HCT116 (cell line): ENCODE measurements at regions not wholly inside any gene's neighbourhood (a gene's known extent, or its start where the extent isn't known, plus 50 kb on each side); places are given as distances from the start of the nearest gene placed in this dataset.

Source experiments
- ATAC-seq: fragments of 200-7000 bp; cut with Tn5 transposase; 2 replicates; pipeline ENCODE4 v1.9.1; 2020; ENCODE audit warnings: mild to moderate bottlenecking, moderate library complexity
- BruUV-seq: library from RNA; stranded (reverse); fragments of 400-500 nt; replicated peaks from 2 replicates; lab custom pipeline; 2021; lab: Mats Ljungman, UMichigan
- CTCF ChIA-PET: fragments of 300-600 bp; sonication (Branson Sonifier 250); formaldehyde crosslinking; loops from one replicate; lab custom pipeline; 2021; ENCODE audit warnings: antibody characterized with exemption; lab: Charles Lee
- POLR2A ChIA-PET: fragments of 300-600, 350-600 bp; sonication (Branson Sonifier 250); formaldehyde crosslinking; loops from one replicate; lab custom pipeline; 2021; ENCODE audit warnings: antibody characterized with exemption; lab: Charles Lee
- RAD21 ChIA-PET, 2 experiments: fragments of 300-600 bp; sonication (Branson Sonifier 250); formaldehyde crosslinking; loops; one replicate each; lab custom pipeline; 2023; ENCODE audit warnings: low total read pairs in 2 of 2; ENCODE audit not compliant: uncharacterized antibody in 2 of 2, unreplicated experiment in 2 of 2, low non-redundant PET in 1 of 2; lab: Charles Lee
- DNase-seq: peaks from one replicate; pipeline ENCODE4 v3.0.0-alpha.2; 2010; ENCODE audit warnings: low read depth, low spot score
- H2AFZ ChIP-seq: fragments of 200-600 bp; shearing (Covaris generic), sonication (generic); 2 replicates; pipeline ENCODE4 v1.6.1; 2017; ENCODE audit warnings: low read depth, mixed run types, mixed read lengths, antibody characterized with exemption, low read length; ENCODE audit not compliant: poor library complexity, severe bottlenecking
- H3K27ac ChIP-seq: 2 replicates; pipeline ENCODE4 v1.5.1; 2012; ENCODE audit warnings: low read depth, low read length
- H3K27me3 ChIP-seq: fragments of 200-600 bp; sonication (generic); 2 replicates; pipeline ENCODE4 v1.6.1; 2016; ENCODE audit warnings: mixed run types, low read length, mixed read lengths; ENCODE audit not compliant: insufficient read depth
- H3K36me3 ChIP-seq, 2 experiments: fragments of 200-500 bp in 1 of 2; fragments of 200-600 bp in 1 of 2; sonication (Bioruptor generic) in 1 of 2; sonication (generic) in 1 of 2; 2 replicates each; pipeline versions ENCODE4 v1.5.1 to v1.6.1; 2014 to 2016; ENCODE audit warnings: low read length in 2 of 2, inconsistent platforms in 1 of 2, mixed read lengths in 1 of 2, mixed run types in 1 of 2; ENCODE audit not compliant: insufficient read depth in 2 of 2, control insufficient read depth in 1 of 2
- H3K4me1 ChIP-seq, 2 experiments: fragments of 200-600 bp in 1 of 2; sonication (generic) in 1 of 2; 2 replicates each; pipeline versions ENCODE4 v1.5.1 to v1.6.1; 2012 to 2017; ENCODE audit warnings: low read length in 2 of 2, inconsistent platforms in 1 of 2, mild to moderate bottlenecking in 1 of 2, mixed read lengths in 1 of 2, mixed run types in 1 of 2, moderate library complexity in 1 of 2; ENCODE audit not compliant: insufficient read depth in 2 of 2, control insufficient read depth in 1 of 2
- H3K4me2 ChIP-seq: fragments of 200-600 bp; sonication (generic); 2 replicates; pipeline ENCODE4 v1.6.1; 2017; ENCODE audit warnings: mixed run types, low read length, mixed read lengths
- H3K4me3 ChIP-seq, 2 experiments: fragments of 200-600 bp in 1 of 2; sonication (generic) in 1 of 2; replicated peaks in 1 of 2; 2 replicates each; pipeline ENCODE4 v1.5.1; 2011 to 2016; ENCODE audit warnings: low read length in 2 of 2, control low read depth in 1 of 2, low read depth in 1 of 2, mild to moderate bottlenecking in 1 of 2, mixed read lengths in 1 of 2, mixed run types in 1 of 2
- H3K79me2 ChIP-seq: fragments of 200-600 bp; sonication (generic); 2 replicates; pipeline ENCODE4 v1.6.1; 2017; ENCODE audit warnings: mild to moderate bottlenecking, mixed run types, low read length, moderate library complexity, mixed read lengths; ENCODE audit not compliant: insufficient read depth
- H3K9ac ChIP-seq: fragments of 200-600 bp; sonication (generic); 2 replicates; pipeline ENCODE4 v1.6.1; 2016; ENCODE audit warnings: low read length, mixed read lengths
- H3K9me2 ChIP-seq: fragments of 200-600 bp; sonication (generic), shearing (Covaris generic); 2 replicates; pipeline ENCODE4 v1.6.1; 2017; ENCODE audit warnings: mixed run types, mild to moderate bottlenecking, moderate library complexity; ENCODE audit not compliant: insufficient read depth
- H3K9me3 ChIP-seq, 2 experiments: fragments of 200-500 bp in 1 of 2; fragments of 200-600 bp in 1 of 2; sonication (Bioruptor generic) in 1 of 2; sonication (generic) in 1 of 2; 2 replicates each; pipeline ENCODE4 v1.6.1; 2014 to 2017; ENCODE audit warnings: low read length in 2 of 2, mixed read lengths in 2 of 2, inconsistent platforms in 1 of 2, low read depth in 1 of 2, mild to moderate bottlenecking in 1 of 2, mixed run types in 1 of 2, moderate library complexity in 1 of 2; ENCODE audit not compliant: control insufficient read depth in 1 of 2, insufficient read depth in 1 of 2
- H4K20me1 ChIP-seq: fragments of 200-600 bp; sonication (generic), shearing (Covaris generic); 2 replicates; pipeline ENCODE4 v1.6.1; 2017; ENCODE audit warnings: mixed run types, mild to moderate bottlenecking, moderate library complexity; ENCODE audit not compliant: insufficient read depth
- ATF3 ChIP-seq: IDR thresholded peaks from 2 replicates; pipeline ENCODE4 v1.6.1; 2012
- EGR1 ChIP-seq: IDR thresholded peaks from 2 replicates; pipeline ENCODE4 v1.6.1; 2012; ENCODE audit warnings: low read depth
- EZH2 ChIP-seq: fragments of 200-600 bp; sonication (generic); IDR thresholded peaks from 2 replicates; pipeline ENCODE4 v1.6.1; 2017; ENCODE audit warnings: antibody characterized with exemption, mixed run types
- FOSL1 ChIP-seq: IDR thresholded peaks from 2 replicates; pipeline ENCODE4 v1.6.1; 2012; ENCODE audit warnings: low read depth
- MAX ChIP-seq: IDR thresholded peaks from 2 replicates; pipeline ENCODE4 v1.6.1; 2012
- POLR2A ChIP-seq: IDR thresholded peaks from 2 replicates; pipeline ENCODE4 v1.7.0; 2011; ENCODE audit warnings: borderline replicate concordance; ENCODE audit not compliant: insufficient read depth, insufficient read length; ENCODE audit errors: extremely low read depth
- POLR2AphosphoS5 ChIP-seq: IDR thresholded peaks from 2 replicates; pipeline ENCODE4 v1.6.1; 2011; ENCODE audit warnings: mild to moderate bottlenecking, low read depth, low read length, moderate library complexity
- REST ChIP-seq: IDR thresholded peaks from 2 replicates; pipeline ENCODE4 v1.6.1; 2012; ENCODE audit warnings: low read depth
- SRF ChIP-seq: IDR thresholded peaks from 2 replicates; pipeline ENCODE4 v1.6.1; 2012; ENCODE audit warnings: low read depth
- YY1 ChIP-seq: IDR thresholded peaks from 2 replicates; pipeline ENCODE4 v1.6.1; 2011; ENCODE audit warnings: low read length, low read depth, moderate library complexity, mild to moderate bottlenecking; ENCODE audit not compliant: insufficient replicate concordance; ENCODE audit errors: extremely low read depth
- ZBTB33 ChIP-seq: IDR thresholded peaks from 2 replicates; pipeline ENCODE4 v1.6.1; 2011; ENCODE audit warnings: mild to moderate bottlenecking, low read length, moderate library complexity; ENCODE audit not compliant: insufficient replicate concordance; ENCODE audit errors: extremely low read depth
- intact Hi-C: fragments of 100-400 bp; cut with micrococcal nuclease; formaldehyde crosslinking; loops from 2 replicates; pipeline ENCODE4 v1.10.0; 2022
- TF ChIP-seq, protein P1 (sequence below), 3 experiments: fragments of 200-600 bp in 1 of 3; sonication (generic) in 1 of 3; IDR thresholded peaks in 2 of 3; conservative IDR thresholded peaks in 1 of 3; 2 replicates each; pipeline ENCODE4 v1.5.1; 2012 to 2017; ENCODE audit warnings: low read depth in 2 of 3, low read length in 2 of 3, antibody characterized with exemption in 1 of 3, borderline replicate concordance in 1 of 3, control low read depth in 1 of 3, mild to moderate bottlenecking in 1 of 3, mixed read lengths in 1 of 3, mixed run types in 1 of 3, moderate library complexity in 1 of 3; ENCODE audit not compliant: insufficient read depth in 1 of 3

GRCh38 chr5:63794296-63794695 is 167.9 kb downstream of the HTR1A start:
- H2AFZ ChIP-seq = no peak overlapping the region
- no peak for ATAC-seq
- H4K20me1 ChIP-seq = no peaks in the 10 kb centered on the region
- ChIA-PET POLR2A (no interaction called here), RAD21 (no interaction called here), CTCF (no interaction called here)
- no peak overlapping the region for H3K9ac ChIP-seq
- intact Hi-C loops = no loop called here
- no peak overlapping the region for H3K27ac ChIP-seq
- no peaks in the 10 kb centered on the region for H3K9me2 ChIP-seq
- peaks cover 0 to 11% of the 10 kb centered on the region in 2 experiments; a peak in 2 of 4 replicates for H3K9me3 ChIP-seq
- H3K4me2 ChIP-seq = no peak overlapping the region
- H3K79me2 ChIP-seq = no peaks in the 10 kb centered on the region
- H3K36me3 ChIP-seq = no peaks in the 10 kb centered on the region
- BruUV-seq = no TSS peak
- H3K4me1 ChIP-seq = no peaks in the 10 kb centered on the region
- H3K4me3 ChIP-seq = no peak overlapping the region
- no peak for DNase-seq
- no peak for TF ChIP-seq YY1
- TF ChIP-seq MAX = no peak
- TF ChIP-seq SRF = no peak
- TF ChIP-seq REST = no peak
- no peak for TF ChIP-seq FOSL1
- TF ChIP-seq ATF3 = no peak
- no peak for TF ChIP-seq EZH2
- TF ChIP-seq ZBTB33 = no peak
- TF ChIP-seq EGR1 = no peak
- TF ChIP-seq POLR2AphosphoS5 = no peak
- TF ChIP-seq, protein P1, sequence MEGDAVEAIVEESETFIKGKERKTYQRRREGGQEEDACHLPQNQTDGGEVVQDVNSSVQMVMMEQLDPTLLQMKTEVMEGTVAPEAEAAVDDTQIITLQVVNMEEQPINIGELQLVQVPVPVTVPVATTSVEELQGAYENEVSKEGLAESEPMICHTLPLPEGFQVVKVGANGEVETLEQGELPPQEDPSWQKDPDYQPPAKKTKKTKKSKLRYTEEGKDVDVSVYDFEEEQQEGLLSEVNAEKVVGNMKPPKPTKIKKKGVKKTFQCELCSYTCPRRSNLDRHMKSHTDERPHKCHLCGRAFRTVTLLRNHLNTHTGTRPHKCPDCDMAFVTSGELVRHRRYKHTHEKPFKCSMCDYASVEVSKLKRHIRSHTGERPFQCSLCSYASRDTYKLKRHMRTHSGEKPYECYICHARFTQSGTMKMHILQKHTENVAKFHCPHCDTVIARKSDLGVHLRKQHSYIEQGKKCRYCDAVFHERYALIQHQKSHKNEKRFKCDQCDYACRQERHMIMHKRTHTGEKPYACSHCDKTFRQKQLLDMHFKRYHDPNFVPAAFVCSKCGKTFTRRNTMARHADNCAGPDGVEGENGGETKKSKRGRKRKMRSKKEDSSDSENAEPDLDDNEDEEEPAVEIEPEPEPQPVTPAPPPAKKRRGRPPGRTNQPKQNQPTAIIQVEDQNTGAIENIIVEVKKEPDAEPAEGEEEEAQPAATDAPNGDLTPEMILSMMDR (IDR thresholded peaks at IDR 0.05 in 2 of 3, conservative IDR thresholded peaks at IDR 0.05 in 1 of 3; ENCODE audit: borderline replicate concordance in 1 of 3, insufficient read depth in 1 of 3, low read depth in 2 of 3, low read length in 2 of 3) = no peak
- no peak for TF ChIP-seq POLR2A
- TF ChIP-seq, all 23 proteins: peak for 0
- no peaks in the 10 kb centered on the region for H3K27me3 ChIP-seq
